ENCODE measurements at regions not wholly inside any gene's neighbourhood (a gene's known extent, or its start where the extent isn't known, plus 50 kb on each side); places are given as distances from the start of the nearest gene placed in this dataset.

- TF ChIP-seq, protein P1, sequence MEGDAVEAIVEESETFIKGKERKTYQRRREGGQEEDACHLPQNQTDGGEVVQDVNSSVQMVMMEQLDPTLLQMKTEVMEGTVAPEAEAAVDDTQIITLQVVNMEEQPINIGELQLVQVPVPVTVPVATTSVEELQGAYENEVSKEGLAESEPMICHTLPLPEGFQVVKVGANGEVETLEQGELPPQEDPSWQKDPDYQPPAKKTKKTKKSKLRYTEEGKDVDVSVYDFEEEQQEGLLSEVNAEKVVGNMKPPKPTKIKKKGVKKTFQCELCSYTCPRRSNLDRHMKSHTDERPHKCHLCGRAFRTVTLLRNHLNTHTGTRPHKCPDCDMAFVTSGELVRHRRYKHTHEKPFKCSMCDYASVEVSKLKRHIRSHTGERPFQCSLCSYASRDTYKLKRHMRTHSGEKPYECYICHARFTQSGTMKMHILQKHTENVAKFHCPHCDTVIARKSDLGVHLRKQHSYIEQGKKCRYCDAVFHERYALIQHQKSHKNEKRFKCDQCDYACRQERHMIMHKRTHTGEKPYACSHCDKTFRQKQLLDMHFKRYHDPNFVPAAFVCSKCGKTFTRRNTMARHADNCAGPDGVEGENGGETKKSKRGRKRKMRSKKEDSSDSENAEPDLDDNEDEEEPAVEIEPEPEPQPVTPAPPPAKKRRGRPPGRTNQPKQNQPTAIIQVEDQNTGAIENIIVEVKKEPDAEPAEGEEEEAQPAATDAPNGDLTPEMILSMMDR (conservative IDR thresholded peaks at IDR 0.05 in 1 of 2, IDR thresholded peaks at IDR 0.05 in 1 of 2; ENCODE audit: low read depth in 1 of 2, low read length in 2 of 2) = no peak
- TF ChIP-seq EZH2 (IDR thresholded peaks at IDR 0.05; ENCODE audit: low read length, missing control alignments) = no peak
These were observed 81.9 kb upstream of the COL5A2 start for GRCh38 chr2:189261431-189261841.

Measured in fibroblast of lung (primary cell).